ENCODE measurements at regions not wholly inside any gene's neighbourhood (a gene's known extent, or its start where the extent isn't known, plus 50 kb on each side); places are given as distances from the start of the nearest gene placed in this dataset.

DNA sequence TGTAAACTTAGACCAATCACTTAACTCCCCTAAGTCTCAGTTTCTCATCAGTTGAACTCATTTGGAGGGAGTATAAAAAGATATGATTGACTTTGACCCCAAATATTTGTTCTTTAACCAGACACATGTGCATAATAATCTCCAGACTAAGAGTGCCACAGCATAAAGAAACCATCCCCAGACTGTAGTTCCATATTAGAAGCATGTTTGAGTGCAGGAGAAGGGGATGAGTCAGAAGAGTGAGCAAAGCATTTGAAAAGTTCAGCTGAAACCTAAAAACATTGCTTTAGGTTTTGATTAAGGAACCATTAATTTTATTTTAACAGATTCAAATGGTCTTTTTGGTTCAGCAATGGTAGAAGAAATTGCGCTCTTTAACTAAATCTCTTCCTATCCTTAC lies 654.8 kb downstream of the UTRN start:
- no peaks in the 10 kb centered on the region for H3K4me1 ChIP-seq
- H3K27ac ChIP-seq = no peak overlapping the region
- H3K9me3 ChIP-seq = no peaks in the 10 kb centered on the region
- no peak for DNase-seq
- no peak for ATAC-seq
- no peaks in the 10 kb centered on the region for H3K36me3 ChIP-seq
- intact Hi-C loops (cut with DNase I) = loop anchor here in 1 of 2 donors (10.0 kb wide), 1 partner anchor 355 kb away; no protein-coding TSS in a partner anchor
- H3K4me3 ChIP-seq = no peak overlapping the region
- TF ChIP-seq, protein P1, sequence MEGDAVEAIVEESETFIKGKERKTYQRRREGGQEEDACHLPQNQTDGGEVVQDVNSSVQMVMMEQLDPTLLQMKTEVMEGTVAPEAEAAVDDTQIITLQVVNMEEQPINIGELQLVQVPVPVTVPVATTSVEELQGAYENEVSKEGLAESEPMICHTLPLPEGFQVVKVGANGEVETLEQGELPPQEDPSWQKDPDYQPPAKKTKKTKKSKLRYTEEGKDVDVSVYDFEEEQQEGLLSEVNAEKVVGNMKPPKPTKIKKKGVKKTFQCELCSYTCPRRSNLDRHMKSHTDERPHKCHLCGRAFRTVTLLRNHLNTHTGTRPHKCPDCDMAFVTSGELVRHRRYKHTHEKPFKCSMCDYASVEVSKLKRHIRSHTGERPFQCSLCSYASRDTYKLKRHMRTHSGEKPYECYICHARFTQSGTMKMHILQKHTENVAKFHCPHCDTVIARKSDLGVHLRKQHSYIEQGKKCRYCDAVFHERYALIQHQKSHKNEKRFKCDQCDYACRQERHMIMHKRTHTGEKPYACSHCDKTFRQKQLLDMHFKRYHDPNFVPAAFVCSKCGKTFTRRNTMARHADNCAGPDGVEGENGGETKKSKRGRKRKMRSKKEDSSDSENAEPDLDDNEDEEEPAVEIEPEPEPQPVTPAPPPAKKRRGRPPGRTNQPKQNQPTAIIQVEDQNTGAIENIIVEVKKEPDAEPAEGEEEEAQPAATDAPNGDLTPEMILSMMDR (IDR thresholded peaks at IDR 0.05) = no peak
- H3K27me3 ChIP-seq = no peaks in the 10 kb centered on the region

DNA sequence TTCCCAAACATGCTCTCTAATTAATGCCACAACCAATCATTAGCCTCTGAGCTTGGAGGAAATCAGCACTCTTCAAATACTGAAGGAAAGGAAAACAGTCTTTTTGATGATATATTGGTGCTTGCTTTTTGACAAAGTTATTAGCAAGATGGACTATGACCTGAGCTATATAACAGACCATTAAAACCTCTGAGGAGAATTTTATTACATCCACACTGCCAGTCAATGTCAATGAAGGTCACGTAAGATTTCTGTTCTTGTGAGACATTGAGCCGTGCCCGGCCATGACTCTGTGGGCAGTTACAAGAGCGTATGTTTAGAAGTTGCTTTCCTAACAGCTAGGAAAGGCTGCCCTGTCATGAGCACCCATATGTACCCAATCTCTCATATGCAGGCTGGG lies 659.0 kb downstream of the UTRN start:
- no peaks in the 10 kb centered on the region for H3K9me3 ChIP-seq
- no peaks in the 10 kb centered on the region for H3K36me3 ChIP-seq
- H3K4me3 ChIP-seq = no peak overlapping the region
- TF ChIP-seq, protein P1 (IDR thresholded peaks at IDR 0.05) = no peak
- H3K4me1 ChIP-seq = no peaks in the 10 kb centered on the region
- no peaks in the 10 kb centered on the region for H3K27me3 ChIP-seq
- intact Hi-C loops (cut with DNase I) = no loop called here
- DNase-seq = no peak
- ATAC-seq = no peak
- no peak overlapping the region for H3K27ac ChIP-seq

DNA sequence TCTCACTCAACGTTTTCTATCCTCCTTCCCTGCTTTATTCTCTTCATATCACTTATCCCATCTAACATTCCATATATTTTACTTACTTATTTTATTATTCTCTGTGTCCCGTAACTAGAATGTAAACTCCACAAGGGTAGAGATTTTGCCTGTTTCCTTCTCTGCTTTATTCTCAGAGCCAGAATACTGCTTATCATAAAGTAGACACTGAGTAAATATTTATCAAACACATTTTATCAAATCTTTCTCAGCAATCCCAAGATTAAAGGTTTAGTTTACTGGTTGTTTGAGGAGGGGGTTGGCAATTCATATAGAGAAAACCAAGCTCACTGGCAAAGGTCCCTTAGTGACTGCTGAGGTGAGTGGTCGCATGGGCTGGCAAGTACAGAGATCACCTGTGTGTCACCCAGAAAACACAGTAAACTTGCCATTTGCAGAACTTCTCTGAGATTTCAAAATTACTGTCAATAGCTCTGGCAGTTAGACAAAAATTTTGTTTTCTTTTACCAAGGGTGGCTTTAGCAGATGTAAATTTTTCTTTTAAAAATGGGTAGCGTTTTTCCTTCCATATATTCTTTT lies 662.4 kb downstream of the UTRN start:
- Histone ChIP-seq H3K36me3 (no peaks in the 10 kb centered on the region), H3K27ac (no peak overlapping the region), H3K4me1 (no peaks in the 10 kb centered on the region), H3K27me3 (no peaks in the 10 kb centered on the region), H3K4me3 (no peak overlapping the region), H3K9me3 (no peaks in the 10 kb centered on the region)
- ATAC-seq (no peak), DNase-seq (no peak)
- intact Hi-C loops (cut with DNase I) = no loop called here
- TF ChIP-seq, protein P1 (IDR thresholded peaks at IDR 0.05) = no peak

DNA sequence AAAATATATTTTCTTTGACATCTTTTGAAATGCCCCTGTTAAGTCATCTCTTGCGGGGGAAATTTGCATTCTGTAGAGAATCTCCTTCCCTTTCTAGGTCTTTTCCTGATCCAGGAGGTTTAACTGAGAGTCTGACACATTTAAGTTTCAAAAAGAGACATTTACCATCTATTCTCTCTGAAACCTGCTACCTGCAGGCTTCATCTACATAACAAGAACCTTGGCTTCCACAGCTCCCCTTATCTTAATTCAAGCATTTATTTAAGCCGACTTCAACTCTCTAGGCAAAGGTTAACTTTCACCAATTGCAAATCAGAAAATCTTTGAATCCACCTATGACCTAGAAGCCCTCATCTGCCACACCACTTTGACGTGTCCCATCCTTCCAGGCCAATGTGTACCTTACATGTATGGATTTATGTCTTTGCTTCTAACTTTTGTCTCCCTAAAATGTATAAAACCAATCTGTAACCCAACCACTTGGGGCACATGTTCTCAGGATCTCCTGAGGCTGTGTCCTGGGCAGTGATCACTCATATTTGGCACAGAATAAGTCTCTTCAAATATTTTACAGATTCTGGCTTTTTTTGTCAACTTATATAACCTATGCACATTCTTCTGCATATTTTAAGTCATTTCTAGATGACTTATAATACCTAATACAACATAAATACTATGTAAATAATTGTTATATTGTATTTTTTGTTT lies 666.7 kb downstream of the UTRN start:
- DNase-seq (no peak), ATAC-seq (no peak)
- H3K9me3 ChIP-seq = no peaks in the 10 kb centered on the region
- no peak overlapping the region for H3K4me3 ChIP-seq
- TF ChIP-seq, protein P1 (IDR thresholded peaks at IDR 0.05) = no peak
- no peaks in the 10 kb centered on the region for H3K36me3 ChIP-seq
- H3K4me1 ChIP-seq = no peaks in the 10 kb centered on the region
- H3K27me3 ChIP-seq = no peaks in the 10 kb centered on the region
- intact Hi-C loops (cut with DNase I) = no loop called here
- H3K27ac ChIP-seq = no peak overlapping the region

DNA sequence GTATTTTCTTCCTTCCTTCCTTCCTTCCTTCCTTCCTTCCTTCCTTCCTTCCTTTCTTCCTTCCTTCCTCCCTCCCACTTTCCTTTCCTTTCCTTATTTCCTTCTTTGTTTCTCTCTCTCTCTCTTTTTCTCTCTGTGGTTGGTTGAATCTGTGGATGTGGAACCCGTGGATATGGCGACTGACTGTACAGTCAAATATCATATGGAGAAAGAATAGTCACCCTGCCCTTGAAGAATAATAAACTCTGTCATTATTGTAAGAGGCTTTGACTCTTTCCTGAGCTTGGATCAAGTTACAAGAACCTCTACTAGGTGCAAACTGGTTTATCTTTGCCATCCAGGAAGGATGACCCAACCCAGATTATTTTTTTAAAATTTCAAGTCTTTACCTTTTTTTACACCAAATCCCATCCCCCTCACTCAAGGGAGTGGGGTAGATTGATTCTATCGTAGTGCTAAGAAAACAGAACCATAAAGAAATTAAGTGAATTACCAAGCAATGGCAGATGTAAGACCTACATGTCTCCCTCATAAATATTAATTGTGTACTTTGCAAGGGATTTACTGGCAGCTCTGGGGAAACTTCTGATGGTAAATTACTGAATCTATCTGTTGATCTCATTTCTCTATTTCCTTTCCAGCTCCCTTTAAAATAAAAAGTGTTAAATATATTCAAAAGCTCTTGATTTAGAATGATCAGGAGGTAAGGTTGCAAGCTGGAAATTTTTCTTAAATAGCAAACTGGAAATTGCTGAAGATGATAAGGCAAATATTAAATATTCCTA lies 667.5 kb downstream of the UTRN start:
- Histone ChIP-seq H3K36me3 (no peaks in the 10 kb centered on the region), H3K9me3 (no peaks in the 10 kb centered on the region), H3K4me3 (no peak overlapping the region), H3K27ac (no peak overlapping the region), H3K27me3 (no peaks in the 10 kb centered on the region), H3K4me1 (no peaks in the 10 kb centered on the region)
- intact Hi-C loops (cut with DNase I) = no loop called here
- TF ChIP-seq, protein P1 (IDR thresholded peaks at IDR 0.05) = no peak
- no peak for ATAC-seq
- DNase-seq = no peak
